CD14-positive monocyte (primary cell): ENCODE measurements at regions not wholly inside any gene's neighbourhood (a gene's known extent, or its start where the extent isn't known, plus 50 kb on each side); places are given as distances from the start of the nearest gene placed in this dataset.

Experiments
- DNase-seq, 3 donors: peaks; one replicate each; pipeline ENCODE4 v3.0.0-alpha.2; 2011 to 2022
- H2AFZ ChIP-seq: 2 replicates; pipeline ENCODE4 v1.6.0; 2012; ENCODE audit warnings: mild to moderate bottlenecking, low read depth, low read length, inconsistent platforms; ENCODE audit not compliant: insufficient read depth, poor library complexity, severe bottlenecking
- H3K27ac ChIP-seq, 2 donors: 1 replicate in 1 of 2; 2 replicates in 1 of 2; pipeline ENCODE4 v1.5.1; 2012 to 2013; ENCODE audit warnings: low read length in 2 of 2, control low read depth in 1 of 2, inconsistent platforms in 1 of 2, low read depth in 1 of 2, mild to moderate bottlenecking in 1 of 2
- H3K27me3 ChIP-seq, 2 donors: one replicate each; pipeline versions ENCODE4 v1.6.0 to v1.6.1; 2011 to 2013; ENCODE audit warnings: low read length in 2 of 2; ENCODE audit not compliant: control insufficient read depth in 2 of 2, insufficient read depth in 2 of 2
- H3K36me3 ChIP-seq, 2 donors: replicated peaks in 1 of 2; 1 replicate in 1 of 2; 2 replicates in 1 of 2; pipeline versions ENCODE4 v1.5.1 to v1.6.1; 2012 to 2013; ENCODE audit warnings: low read length in 2 of 2, control low read depth in 1 of 2, inconsistent platforms in 1 of 2, mild to moderate bottlenecking in 1 of 2; ENCODE audit not compliant: insufficient read depth in 2 of 2, control insufficient read depth in 1 of 2
- H3K4me1 ChIP-seq, 2 donors: 1 replicate in 1 of 2; 2 replicates in 1 of 2; pipeline versions ENCODE4 v1.5.1 to v1.6.1; 2012 to 2013; ENCODE audit warnings: low read length in 2 of 2, control low read depth in 1 of 2, inconsistent platforms in 1 of 2, mild to moderate bottlenecking in 1 of 2, moderate library complexity in 1 of 2; ENCODE audit not compliant: insufficient read depth in 2 of 2, control insufficient read depth in 1 of 2
- H3K4me2 ChIP-seq: replicated peaks from 2 replicates; pipeline ENCODE3; 2012; ENCODE audit warnings: low read length, moderate library complexity, mild to moderate bottlenecking; ENCODE audit not compliant: poor library complexity, severe bottlenecking; ENCODE audit errors: extremely low read depth
- H3K4me3 ChIP-seq, 3 experiments: fragments of 200-600 bp in 1 of 3; sonication (generic) in 1 of 3; replicated peaks in 1 of 3; 1 replicate in 2 of 3; 2 replicates in 1 of 3; pipeline ENCODE4 v1.5.1; 2011 to 2013; ENCODE audit warnings: low read length in 3 of 3, mild to moderate bottlenecking in 3 of 3, control low read depth in 2 of 3, low read depth in 2 of 3, inconsistent platforms in 1 of 3, moderate library complexity in 1 of 3
- H3K79me2 ChIP-seq: 2 replicates; pipeline ENCODE4 v1.6.0; 2012; ENCODE audit warnings: mild to moderate bottlenecking, control low read depth, inconsistent platforms, low read length, moderate library complexity; ENCODE audit not compliant: insufficient read depth
- H3K9ac ChIP-seq: 2 replicates; pipeline ENCODE4 v1.6.0; 2017; ENCODE audit warnings: low read length, mild to moderate bottlenecking; ENCODE audit not compliant: insufficient read depth, poor library complexity, severe bottlenecking
- H3K9me3 ChIP-seq, 2 donors: replicated peaks in 1 of 2; 1 replicate in 1 of 2; 2 replicates in 1 of 2; pipeline versions ENCODE4 v1.5.1 to v1.6.1; 2012 to 2013; ENCODE audit warnings: low read length in 2 of 2, control low read depth in 1 of 2; ENCODE audit not compliant: control insufficient read depth in 1 of 2, insufficient read depth in 1 of 2
- H4K20me1 ChIP-seq: 2 replicates; pipeline ENCODE4 v1.6.0; 2012; ENCODE audit warnings: mild to moderate bottlenecking, low read length, control low read depth, moderate library complexity; ENCODE audit not compliant: insufficient read depth
- H3K27ac Mint-ChIP-seq, 7 donors: one replicate each; pipeline ENCODE4 v1.8.0; 2020; ENCODE audit warnings: mild to moderate bottlenecking in 7 of 7, mixed read lengths in 7 of 7, moderate library complexity in 6 of 7, inconsistent platforms in 2 of 7
- H3K27me3 Mint-ChIP-seq, 3 donors: one replicate each; pipeline ENCODE4 v1.8.0; 2021 to 2022; ENCODE audit warnings: low read depth in 3 of 3, mild to moderate bottlenecking in 3 of 3, mixed read lengths in 3 of 3, moderate library complexity in 3 of 3, inconsistent platforms in 1 of 3
- H3K36me3 Mint-ChIP-seq, 2 donors: one replicate each; pipeline ENCODE4 v1.8.0; 2020; ENCODE audit warnings: mixed read lengths in 2 of 2, inconsistent platforms in 1 of 2, mild to moderate bottlenecking in 1 of 2
- H3K4me1 Mint-ChIP-seq: one replicate; pipeline ENCODE4 v1.8.0; 2020; ENCODE audit warnings: mild to moderate bottlenecking, mixed read lengths
- H3K4me3 Mint-ChIP-seq, 2 donors: one replicate each; pipeline ENCODE4 v1.8.0; 2020; ENCODE audit warnings: mild to moderate bottlenecking in 2 of 2, mixed read lengths in 2 of 2, moderate library complexity in 1 of 2
- H3K9me3 Mint-ChIP-seq, 7 donors: one replicate each; pipeline ENCODE4 v1.8.0; 2020 to 2022; ENCODE audit warnings: mixed read lengths in 7 of 7, mild to moderate bottlenecking in 6 of 7, moderate library complexity in 6 of 7, inconsistent platforms in 2 of 7
- WGBS: methylation state at CpG from one replicate; pipeline ENCODE4 v1.1.5; 2013; ENCODE audit warnings: missing lambda C conversion rate; ENCODE audit not compliant: insufficient coverage; 5-methylcytosine and 5-hydroxymethylcytosine counted together
- intact Hi-C, 2 donors: fragments of 100-400 bp; cut with micrococcal nuclease; formaldehyde crosslinking; loops; one replicate each; pipeline versions ENCODE4 v1.15.0 to v1.15.1; 2023
- TF ChIP-seq, protein P1 (sequence below): fragments of 200-600 bp; IDR thresholded peaks from one replicate; pipeline ENCODE4 v1.8.0; 2022; ENCODE audit warnings: antibody characterized with exemption, mild to moderate bottlenecking

DNA sequence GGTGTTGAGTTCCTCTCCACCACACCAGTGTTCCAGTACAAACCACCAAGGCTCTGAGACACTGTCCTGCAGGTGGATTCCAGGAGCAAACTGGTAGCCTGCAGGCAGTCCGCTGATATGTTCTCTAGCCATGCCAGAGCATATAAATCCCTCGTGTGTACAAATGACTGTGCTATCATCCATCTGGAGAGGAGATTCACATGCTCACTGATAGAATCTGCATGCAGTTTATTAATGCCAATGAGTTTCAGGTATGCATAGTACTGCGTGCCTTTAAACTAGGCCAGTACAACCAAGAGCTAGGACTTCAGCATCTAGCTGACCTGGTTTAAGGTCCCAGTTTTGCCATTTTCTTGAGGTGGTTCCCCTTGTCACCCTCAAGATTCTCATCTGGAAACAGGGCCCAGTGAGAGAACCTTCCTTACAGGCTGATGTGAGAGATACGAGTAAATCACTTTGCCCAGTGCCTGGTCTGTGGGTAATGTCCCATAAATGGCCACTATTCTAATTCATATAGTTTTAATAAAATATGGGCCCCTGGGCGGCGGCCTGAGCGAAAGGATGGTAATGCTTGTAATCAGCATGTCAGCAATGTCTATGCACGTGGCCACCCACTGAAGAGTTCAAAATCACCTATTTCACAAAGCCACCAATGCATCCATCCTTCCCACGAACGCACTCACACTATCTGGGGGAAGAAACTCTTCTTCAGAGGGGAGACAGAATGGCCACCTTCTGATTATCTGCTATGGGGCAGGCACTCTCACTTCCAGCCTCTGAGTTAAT, 268.0 kb upstream of the ZMIZ1 start:
- H3K36me3 Mint-ChIP-seq, result no peaks in the 10 kb centered on the region
- H3K9me3 Mint-ChIP-seq, result peaks cover 0 to 2% (median 0%) of the 10 kb centered on the region in 7 donors
- intact Hi-C loops, result no loop called here
- H3K4me1 Mint-ChIP-seq, result no peaks in the 10 kb centered on the region
- Histone ChIP-seq H3K4me3 (no peak overlapping the region), H4K20me1 (no peaks in the 10 kb centered on the region), H3K4me2 (no peak overlapping the region), H3K27ac (no peak overlapping the region), H2AFZ (no peak overlapping the region), H3K9ac (no peak overlapping the region), H3K36me3 (no peaks in the 10 kb centered on the region), H3K4me1 (no peaks in the 10 kb centered on the region), H3K27me3 (no peaks in the 10 kb centered on the region), H3K79me2 (no peaks in the 10 kb centered on the region), H3K9me3 (no peaks in the 10 kb centered on the region)
- TF ChIP-seq, protein P1, sequence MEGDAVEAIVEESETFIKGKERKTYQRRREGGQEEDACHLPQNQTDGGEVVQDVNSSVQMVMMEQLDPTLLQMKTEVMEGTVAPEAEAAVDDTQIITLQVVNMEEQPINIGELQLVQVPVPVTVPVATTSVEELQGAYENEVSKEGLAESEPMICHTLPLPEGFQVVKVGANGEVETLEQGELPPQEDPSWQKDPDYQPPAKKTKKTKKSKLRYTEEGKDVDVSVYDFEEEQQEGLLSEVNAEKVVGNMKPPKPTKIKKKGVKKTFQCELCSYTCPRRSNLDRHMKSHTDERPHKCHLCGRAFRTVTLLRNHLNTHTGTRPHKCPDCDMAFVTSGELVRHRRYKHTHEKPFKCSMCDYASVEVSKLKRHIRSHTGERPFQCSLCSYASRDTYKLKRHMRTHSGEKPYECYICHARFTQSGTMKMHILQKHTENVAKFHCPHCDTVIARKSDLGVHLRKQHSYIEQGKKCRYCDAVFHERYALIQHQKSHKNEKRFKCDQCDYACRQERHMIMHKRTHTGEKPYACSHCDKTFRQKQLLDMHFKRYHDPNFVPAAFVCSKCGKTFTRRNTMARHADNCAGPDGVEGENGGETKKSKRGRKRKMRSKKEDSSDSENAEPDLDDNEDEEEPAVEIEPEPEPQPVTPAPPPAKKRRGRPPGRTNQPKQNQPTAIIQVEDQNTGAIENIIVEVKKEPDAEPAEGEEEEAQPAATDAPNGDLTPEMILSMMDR, result no peak
- H3K27me3 Mint-ChIP-seq, result peaks cover 3 to 6% (median 5%) of the 10 kb centered on the region in 3 donors
- H3K27ac Mint-ChIP-seq, result no peak overlapping the region
- DNase-seq, result no peak
- H3K4me3 Mint-ChIP-seq, result no peak overlapping the region
- 93% methylated on average over 3 of the region's 10 CpGs for WGBS

DNA sequence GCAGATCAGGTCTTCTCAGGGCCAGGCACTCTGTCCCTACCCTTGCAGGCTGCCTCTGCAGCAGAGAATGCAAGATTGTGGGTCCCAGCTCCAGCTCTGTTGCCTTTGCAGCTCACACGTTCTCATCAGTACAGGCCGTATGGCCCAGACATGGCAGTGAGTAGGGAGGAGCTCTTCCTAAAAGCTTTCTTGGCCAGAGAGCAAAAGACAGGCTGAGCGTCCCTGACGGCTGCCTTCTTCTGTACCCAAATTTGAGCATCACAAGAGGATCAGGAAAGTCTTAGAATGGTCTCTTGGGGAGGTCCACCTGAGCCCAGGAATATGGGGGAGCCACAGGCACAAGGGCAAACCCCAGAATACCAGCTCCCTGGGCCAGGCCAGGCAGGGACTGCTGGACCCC, 266.3 kb upstream of the ZMIZ1 start:
- Histone ChIP-seq H3K4me1 (no peaks in the 10 kb centered on the region), H3K36me3 (no peaks in the 10 kb centered on the region), H3K4me3 (no peak overlapping the region), H3K27ac (no peak overlapping the region), H4K20me1 (no peaks in the 10 kb centered on the region), H3K79me2 (no peaks in the 10 kb centered on the region), H3K9ac (no peak overlapping the region), H3K9me3 (no peaks in the 10 kb centered on the region), H2AFZ (no peak overlapping the region), H3K4me2 (no peak overlapping the region), H3K27me3 (no peaks in the 10 kb centered on the region)
- no peaks in the 10 kb centered on the region for H3K4me1 Mint-ChIP-seq
- no peak for DNase-seq
- H3K36me3 Mint-ChIP-seq, result no peaks in the 10 kb centered on the region
- H3K27me3 Mint-ChIP-seq, result peaks cover 3 to 6% (median 5%) of the 10 kb centered on the region in 3 donors
- intact Hi-C loops, result no loop called here
- no peak overlapping the region for H3K4me3 Mint-ChIP-seq
- H3K9me3 Mint-ChIP-seq, result peaks cover 0 to 2% (median 0%) of the 10 kb centered on the region in 7 donors
- TF ChIP-seq, protein P1, result no peak
- 100% methylated on average over 2 of the region's 4 CpGs for WGBS
- no peak overlapping the region for H3K27ac Mint-ChIP-seq
